Calu3 (cell line): ENCODE measurements at regions not wholly inside any gene's neighbourhood (a gene's known extent, or its start where the extent isn't known, plus 50 kb on each side); places are given as distances from the start of the nearest gene placed in this dataset.

Experiments used
- BruUV-seq: library from RNA; stranded (reverse); fragments of 400-500 nt; replicated peaks from 2 replicates; lab custom pipeline; 2021; lab: Mats Ljungman, UMichigan
- CTCF ChIA-PET: fragments of 300-600 bp; sonication (Branson Sonifier 250); formaldehyde crosslinking; loops from one replicate; lab custom pipeline; 2022; ENCODE audit warnings: antibody characterized with exemption; lab: Charles Lee
- DNase-seq: peaks from one replicate; pipeline ENCODE4 v3.0.0; 2022
- H3K27ac Mint-ChIP-seq: one replicate; pipeline ENCODE4 v1.8.0; 2022; ENCODE audit warnings: mixed read lengths; ENCODE audit not compliant: unreplicated experiment
- H3K27me3 Mint-ChIP-seq: one replicate; pipeline ENCODE4 v1.8.0; 2022; ENCODE audit warnings: mixed read lengths; ENCODE audit not compliant: unreplicated experiment
- H3K36me3 Mint-ChIP-seq: one replicate; pipeline ENCODE4 v1.8.0; 2022; ENCODE audit warnings: mild to moderate bottlenecking, moderate library complexity, mixed read lengths; ENCODE audit not compliant: insufficient read depth, unreplicated experiment
- H3K4me1 Mint-ChIP-seq: one replicate; pipeline ENCODE4 v1.8.0; 2022; ENCODE audit warnings: mild to moderate bottlenecking, low read depth, mixed read lengths; ENCODE audit not compliant: unreplicated experiment
- H3K4me3 Mint-ChIP-seq: one replicate; pipeline ENCODE4 v1.8.0; 2022; ENCODE audit warnings: mild to moderate bottlenecking, low read depth, moderate library complexity, mixed read lengths; ENCODE audit not compliant: unreplicated experiment
- H3K9me3 Mint-ChIP-seq: one replicate; pipeline ENCODE4 v1.8.0; 2022; ENCODE audit warnings: low read depth, mixed read lengths; ENCODE audit not compliant: unreplicated experiment
- CTCF ChIP-seq: fragments of 200-600 bp; IDR thresholded peaks from one replicate; pipeline ENCODE4 v1.8.0; 2022; ENCODE audit warnings: antibody characterized with exemption; ENCODE audit not compliant: unreplicated experiment
- intact Hi-C: fragments of 100-400 bp; cut with micrococcal nuclease; formaldehyde crosslinking; loops from one replicate; pipeline ENCODE4 v1.10.0; 2022; ENCODE audit not compliant: unreplicated experiment

GRCh38 chr10:33484787-33485186 is 150.3 kb upstream of the NRP1 start:
- BruUV-seq, result no TSS peak
- TF ChIP-seq CTCF, result no peak
- no peak overlapping the region for H3K4me3 Mint-ChIP-seq

GRCh38 chr10:33483816-33484190 is 149.3 kb upstream of the NRP1 start:
- H3K27me3 Mint-ChIP-seq, result no peaks in the 10 kb centered on the region
- CTCF ChIA-PET, result no interaction called here
- intact Hi-C loops, result no loop called here
- no TSS peak for BruUV-seq
- peaks cover 7% of the 10 kb centered on the region for H3K4me1 Mint-ChIP-seq
- no peaks in the 10 kb centered on the region for H3K9me3 Mint-ChIP-seq
- H3K36me3 Mint-ChIP-seq, result no peaks in the 10 kb centered on the region
- DNase-seq, result no peak
- no peak overlapping the region for H3K27ac Mint-ChIP-seq
- no peak for TF ChIP-seq CTCF
- no peak overlapping the region for H3K4me3 Mint-ChIP-seq

More at GRCh38 chr10:33484787-33485186, 150.3 kb upstream of the NRP1 start:
- H3K27me3 Mint-ChIP-seq, result no peaks in the 10 kb centered on the region
- H3K9me3 Mint-ChIP-seq, result no peaks in the 10 kb centered on the region
- H3K4me1 Mint-ChIP-seq, result peaks cover 7% of the 10 kb centered on the region
- CTCF ChIA-PET, result no interaction called here
- intact Hi-C loops, result no loop called here
- no peak for DNase-seq
- H3K36me3 Mint-ChIP-seq, result no peaks in the 10 kb centered on the region
- H3K27ac Mint-ChIP-seq, result no peak overlapping the region

GRCh38 chr10:33483124-33483815 is 148.8 kb upstream of the NRP1 start:
- H3K9me3 Mint-ChIP-seq, result no peaks in the 10 kb centered on the region
- H3K4me1 Mint-ChIP-seq, result peaks cover 7% of the 10 kb centered on the region
- no peaks in the 10 kb centered on the region for H3K36me3 Mint-ChIP-seq
- no peak overlapping the region for H3K27ac Mint-ChIP-seq
- H3K4me3 Mint-ChIP-seq, result no peak overlapping the region
- BruUV-seq, result no TSS peak
- no peak for TF ChIP-seq CTCF
- no peaks in the 10 kb centered on the region for H3K27me3 Mint-ChIP-seq
- intact Hi-C loops, result no loop called here
- DNase-seq, result no peak
- CTCF ChIA-PET, result no interaction called here

GRCh38 chr10:33482486-33482885 is 148.0 kb upstream of the NRP1 start:
- Mint-ChIP-seq H3K4me3 (no peak overlapping the region), H3K27me3 (no peaks in the 10 kb centered on the region), H3K27ac (no peak overlapping the region), H3K9me3 (no peaks in the 10 kb centered on the region), H3K36me3 (no peaks in the 10 kb centered on the region), H3K4me1 (peaks cover 7% of the 10 kb centered on the region)
- CTCF ChIA-PET, result no interaction called here
- DNase-seq, result no peak
- BruUV-seq, result no TSS peak
- intact Hi-C loops, result no loop called here
- no peak for TF ChIP-seq CTCF
